Immature natural killer cell (primary cell): ENCODE measurements at regions not wholly inside any gene's neighbourhood (a gene's known extent, or its start where the extent isn't known, plus 50 kb on each side); places are given as distances from the start of the nearest gene placed in this dataset.
A peak's percentile ranks its signal among the peaks of the same experiment; 100 is the strongest.
"Not testable (repeated sequence)": the region's sequence is repeated elsewhere in the genome, so short reads cannot be mapped to it uniquely, and the experiment has no call there.

Experiments
- DNase-seq, 3 donors: peaks; one replicate each; pipeline ENCODE4 v3.0.0; 2022; ENCODE audit warnings: mixed read lengths in 1 of 3
- H3K27ac Mint-ChIP-seq, 6 donors: one replicate each; pipeline ENCODE4 v1.8.0; 2020; ENCODE audit warnings: mixed read lengths in 6 of 6, mild to moderate bottlenecking in 5 of 6, inconsistent platforms in 4 of 6, moderate library complexity in 3 of 6
- H3K27me3 Mint-ChIP-seq, 3 donors: one replicate each; pipeline ENCODE4 v1.8.0; 2020 to 2021; ENCODE audit warnings: low read depth in 3 of 3, mild to moderate bottlenecking in 3 of 3, mixed read lengths in 3 of 3, moderate library complexity in 3 of 3, inconsistent platforms in 1 of 3
- H3K36me3 Mint-ChIP-seq, 3 donors: one replicate each; pipeline ENCODE4 v1.8.0; 2020; ENCODE audit warnings: mixed read lengths in 3 of 3, inconsistent platforms in 2 of 3, mild to moderate bottlenecking in 2 of 3
- H3K4me1 Mint-ChIP-seq, 2 donors: one replicate each; pipeline ENCODE4 v1.8.0; 2020; ENCODE audit warnings: inconsistent platforms in 2 of 2, mild to moderate bottlenecking in 2 of 2, mixed read lengths in 2 of 2, moderate library complexity in 1 of 2
- H3K4me3 Mint-ChIP-seq, 5 donors: one replicate each; pipeline ENCODE4 v1.8.0; 2020; ENCODE audit warnings: mild to moderate bottlenecking in 5 of 5, mixed read lengths in 5 of 5, inconsistent platforms in 3 of 5, moderate library complexity in 3 of 5
- H3K9me3 Mint-ChIP-seq, 6 donors: one replicate each; pipeline ENCODE4 v1.8.0; 2020; ENCODE audit warnings: mild to moderate bottlenecking in 6 of 6, mixed read lengths in 6 of 6, inconsistent platforms in 4 of 6, moderate library complexity in 3 of 6

DNA sequence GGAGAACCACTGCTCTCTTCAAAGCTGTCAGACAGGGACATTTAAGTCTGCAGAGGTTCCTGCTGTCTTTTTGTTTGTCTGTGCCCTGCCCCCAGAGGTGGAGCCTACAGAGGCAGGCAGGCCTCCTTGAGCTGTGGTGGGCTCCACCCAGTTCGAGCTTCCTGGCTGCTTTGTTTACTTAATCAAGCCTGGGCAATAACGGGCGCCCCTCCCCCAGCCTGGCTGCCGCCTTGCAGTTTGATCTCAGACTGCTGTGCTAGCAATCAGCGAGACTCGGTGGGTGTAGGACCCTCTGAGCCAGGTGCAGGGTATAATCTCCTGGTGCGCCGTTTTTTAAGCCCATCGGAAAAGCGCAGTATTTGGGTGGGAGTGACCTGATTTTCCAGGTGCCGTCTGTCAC is 64.5 kb upstream of the PTH start:
- peak overlapping the region in 3 of 6 donors; percentile 16 to 48 (median 23) for H3K27ac Mint-ChIP-seq
- not testable (repeated sequence) for H3K27me3 Mint-ChIP-seq
- peaks cover 29 to 30% of the 10 kb centered on the region in 2 donors for H3K4me1 Mint-ChIP-seq
- peaks cover 0 to 23% (median 11%) of the 10 kb centered on the region in 3 donors for H3K36me3 Mint-ChIP-seq
- H3K4me3 Mint-ChIP-seq, result peak overlapping the region; percentile 18 to 64 (median 24)
- DNase-seq, result peak; percentile 32 to 58 (median 38)
- peaks cover 14 to 23% (median 20%) of the 10 kb centered on the region in 6 donors for H3K9me3 Mint-ChIP-seq

GRCh38 chr11:13552784-13553183 is 57.0 kb upstream of the PTH start:
- Mint-ChIP-seq H3K4me3 (peak overlapping the region; percentile 13 to 85 (median 69)), H3K36me3 (peaks cover 0 to 10% (median 4%) of the 10 kb centered on the region in 3 donors), H3K9me3 (peaks cover 6 to 12% (median 9%) of the 10 kb centered on the region in 6 donors), H3K27me3 (peaks cover 0 to 3% (median 0%) of the 10 kb centered on the region in 3 donors), H3K27ac (peak overlapping the region; percentile 85 to 92 (median 86)), H3K4me1 (peaks cover 64 to 68% of the 10 kb centered on the region in 2 donors)
- no peak for DNase-seq

DNA sequence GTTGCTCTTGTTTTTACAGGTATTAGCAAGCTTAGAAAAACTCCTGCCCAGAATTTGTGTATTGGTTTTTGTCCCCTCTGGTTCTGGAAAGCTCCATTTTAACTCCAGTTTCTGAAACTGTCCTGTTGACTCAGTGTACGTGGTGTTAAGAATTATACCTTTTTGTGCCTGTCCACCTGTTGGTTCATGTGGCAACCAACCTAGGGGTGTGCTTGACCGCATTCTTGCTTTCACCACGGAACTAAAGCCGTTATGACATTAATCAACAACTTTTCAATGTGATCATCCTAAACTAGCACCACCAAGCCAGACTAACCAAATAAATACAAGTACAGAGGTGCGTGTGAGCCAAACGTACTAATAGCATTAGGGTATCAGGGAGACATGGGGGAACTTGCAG is 56.0 kb upstream of the PTH start:
- Mint-ChIP-seq H3K4me3 (peak overlapping the region; percentile 13 to 85 (median 69)), H3K27ac (peak overlapping the region; percentile 85 to 92 (median 86)), H3K9me3 (peaks cover 8 to 19% (median 14%) of the 10 kb centered on the region in 6 donors), H3K27me3 (peaks cover 0 to 3% (median 0%) of the 10 kb centered on the region in 3 donors), H3K4me1 (peaks cover 71 to 77% of the 10 kb centered on the region in 2 donors), H3K36me3 (peaks cover 0 to 18% (median 10%) of the 10 kb centered on the region in 3 donors)
- peak in 2 of 3 donors; percentile 9 to 32 for DNase-seq

DNA sequence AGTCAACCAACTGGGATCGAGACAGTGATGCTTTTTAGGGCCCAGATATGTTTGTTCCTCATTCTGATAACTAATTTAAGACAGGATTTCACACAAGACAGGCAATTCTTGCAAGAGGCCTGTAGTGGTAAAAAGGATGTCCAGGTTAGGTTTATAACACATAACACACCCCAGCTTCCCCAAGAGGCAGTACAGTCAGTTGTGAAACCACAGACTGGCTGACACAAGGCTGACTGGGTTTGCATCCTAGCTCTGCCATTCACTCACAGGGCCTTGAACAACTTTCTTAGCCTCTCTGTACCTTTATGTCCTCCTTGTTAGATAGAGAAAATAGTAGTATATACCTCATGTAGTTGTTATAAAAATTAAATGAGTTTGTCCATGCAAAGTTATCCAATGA is 55.0 kb upstream of the PTH start:
- Mint-ChIP-seq H3K9me3 (peaks cover 7 to 19% (median 13%) of the 10 kb centered on the region in 6 donors), H3K4me3 (peak overlapping the region; percentile 60 to 85 (median 69)), H3K27ac (peak overlapping the region; percentile 85 to 92 (median 86)), H3K4me1 (peaks cover 77 to 87% of the 10 kb centered on the region in 2 donors), H3K27me3 (peaks cover 0 to 3% (median 0%) of the 10 kb centered on the region in 3 donors), H3K36me3 (peaks cover 1 to 24% (median 12%) of the 10 kb centered on the region in 3 donors)
- peak; percentile 72 to 80 (median 79) for DNase-seq

- DNase-seq, H3K27ac Mint-ChIP-seq, H3K27me3 Mint-ChIP-seq: not testable (repeated sequence)
- H3K4me1 Mint-ChIP-seq, result peaks cover 49 to 57% of the 10 kb centered on the region in 2 donors
- H3K9me3 Mint-ChIP-seq, result peaks cover 11 to 40% (median 16%) of the 10 kb centered on the region in 6 donors
- peak overlapping the region in 1 of 5 donors; percentile 9 for H3K4me3 Mint-ChIP-seq
- peaks cover 10 to 42% (median 20%) of the 10 kb centered on the region in 3 donors for H3K36me3 Mint-ChIP-seq
Observed at GRCh38 chr11:13546092-13546491, 50.3 kb upstream of the PTH start.
